HEK293T (cell line): ENCODE measurements at regions not wholly inside any gene's neighbourhood (a gene's known extent, or its start where the extent isn't known, plus 50 kb on each side); places are given as distances from the start of the nearest gene placed in this dataset.
"Not testable (repeated sequence)": the region's sequence is repeated elsewhere in the genome, so short reads cannot be mapped to it uniquely, and the experiment has no call there.

ENCODE experiments used
- ARNT ChIP-seq: fragments of 450-650 bp; IDR thresholded peaks from 2 replicates; pipeline ENCODE4 v1.6.1; 2017; ENCODE audit warnings: mild to moderate bottlenecking
- ELF4 ChIP-seq: fragments of 450-650 bp; IDR thresholded peaks from 2 replicates; pipeline ENCODE4 v1.6.1; 2017; ENCODE audit warnings: antibody characterized with exemption

GRCh38 chr16:85244452-85244851, 132.2 kb upstream of the CIBAR2 start:
- not testable (repeated sequence) for TF ChIP-seq ELF4, ARNT
